ENCODE measurements at regions not wholly inside any gene's neighbourhood (a gene's known extent, or its start where the extent isn't known, plus 50 kb on each side); places are given as distances from the start of the nearest gene placed in this dataset.

- TF ChIP-seq CTCF (IDR thresholded peaks at IDR 0.05) (no peak), POLR2A (IDR thresholded peaks at IDR 0.05) (no peak)
- no peaks in the 10 kb centered on the region for H3K36me3 ChIP-seq (ENCODE audit: low read depth, missing control alignments)
- H3K9me3 ChIP-seq = no peaks in the 10 kb centered on the region
- DNase-seq = no peak
- 91 to 92% methylated on average over 6 of the region's 6 CpGs for WGBS, 2 donors
- no peaks in the 10 kb centered on the region for H3K4me1 ChIP-seq
- H3K27me3 ChIP-seq = no peaks in the 10 kb centered on the region
- H3K27ac ChIP-seq = no peak overlapping the region
- no peak overlapping the region for H3K4me3 ChIP-seq
- intact Hi-C loops (cut with DNase I; ENCODE audit: low total_unique reads) = no loop called here
These were observed 1574.2 kb upstream of the PIK3C3 start for GRCh38 chr18:40380686-40381439.

GRCh38 chr18:40375837-40376236 is 1579.2 kb upstream of the PIK3C3 start:
- no peaks in the 10 kb centered on the region for H3K36me3 ChIP-seq (ENCODE audit: low read depth, missing control alignments)
- DNase-seq = no peak
- H3K4me1 ChIP-seq = no peaks in the 10 kb centered on the region
- intact Hi-C loops (cut with DNase I; ENCODE audit: low total_unique reads) = no loop called here
- no peaks in the 10 kb centered on the region for H3K9me3 ChIP-seq
- WGBS, 2 donors = 68 to 70% methylated on average over 1 of the region's 1 CpG
- TF ChIP-seq POLR2A (IDR thresholded peaks at IDR 0.05) (no peak), CTCF (IDR thresholded peaks at IDR 0.05) (no peak)
- H3K4me3 ChIP-seq = no peak overlapping the region
- H3K27me3 ChIP-seq = no peaks in the 10 kb centered on the region
- H3K27ac ChIP-seq = no peak overlapping the region

- intact Hi-C loops (cut with DNase I; ENCODE audit: low total_unique reads) = no loop called here
- H3K4me3 ChIP-seq = no peak overlapping the region
- no peak for DNase-seq
- H3K27me3 ChIP-seq = no peaks in the 10 kb centered on the region
- WGBS, 2 donors = 76 to 78% methylated on average over 1 of the region's 1 CpG
- peaks cover 2% of the 10 kb centered on the region for H3K4me1 ChIP-seq
- H3K9me3 ChIP-seq = no peaks in the 10 kb centered on the region
- H3K27ac ChIP-seq = no peak overlapping the region
- TF ChIP-seq POLR2A (IDR thresholded peaks at IDR 0.05) (no peak), CTCF (IDR thresholded peaks at IDR 0.05) (no peak)
- H3K36me3 ChIP-seq (ENCODE audit: low read depth, missing control alignments) = no peaks in the 10 kb centered on the region
These were observed 1583.4 kb upstream of the PIK3C3 start for GRCh38 chr18:40371673-40372072.

- intact Hi-C loops (cut with DNase I; ENCODE audit: low total_unique reads) = no loop called here
- 77 to 81% methylated on average over 2 of the region's 2 CpGs for WGBS, 2 donors
- Histone ChIP-seq H3K4me3 (no peak overlapping the region), H3K27me3 (no peaks in the 10 kb centered on the region), H3K4me1 (peaks cover 4% of the 10 kb centered on the region), H3K27ac (no peak overlapping the region), H3K9me3 (no peaks in the 10 kb centered on the region), H3K36me3 (ENCODE audit: low read depth, missing control alignments) (no peaks in the 10 kb centered on the region)
- DNase-seq = no peak
- TF ChIP-seq POLR2A (IDR thresholded peaks at IDR 0.05) (no peak), CTCF (IDR thresholded peaks at IDR 0.05) (no peak)
These were observed 1587.5 kb upstream of the PIK3C3 start for GRCh38 chr18:40367576-40367975.

GRCh38 chr18:40366521-40366920 is 1588.5 kb upstream of the PIK3C3 start:
- no peaks in the 10 kb centered on the region for H3K36me3 ChIP-seq (ENCODE audit: low read depth, missing control alignments)
- H3K4me1 ChIP-seq = peaks cover 4% of the 10 kb centered on the region
- intact Hi-C loops (cut with DNase I; ENCODE audit: low total_unique reads) = no loop called here
- H3K9me3 ChIP-seq = no peaks in the 10 kb centered on the region
- no peaks in the 10 kb centered on the region for H3K27me3 ChIP-seq
- H3K27ac ChIP-seq = no peak overlapping the region
- DNase-seq = peak; percentile 32
- TF ChIP-seq POLR2A (IDR thresholded peaks at IDR 0.05) (no peak), CTCF (IDR thresholded peaks at IDR 0.05) (no peak)
- H3K4me3 ChIP-seq = no peak overlapping the region

Measured in testis (tissue), 2 donors.